GM21381 (cell line): ENCODE measurements at regions not wholly inside any gene's neighbourhood (a gene's known extent, or its start where the extent isn't known, plus 50 kb on each side); places are given as distances from the start of the nearest gene placed in this dataset.
"Not testable (repeated sequence)": the region's sequence is repeated elsewhere in the genome, so short reads cannot be mapped to it uniquely, and the experiment has no call there.

ENCODE experiments used
- ATAC-seq: cut with Tn5 transposase; IDR thresholded peaks from one replicate; pipeline ENCODE4 v1.9.1; 2021; ENCODE audit warnings: mild to moderate bottlenecking, moderate library complexity; ENCODE audit not compliant: unreplicated experiment

DNA sequence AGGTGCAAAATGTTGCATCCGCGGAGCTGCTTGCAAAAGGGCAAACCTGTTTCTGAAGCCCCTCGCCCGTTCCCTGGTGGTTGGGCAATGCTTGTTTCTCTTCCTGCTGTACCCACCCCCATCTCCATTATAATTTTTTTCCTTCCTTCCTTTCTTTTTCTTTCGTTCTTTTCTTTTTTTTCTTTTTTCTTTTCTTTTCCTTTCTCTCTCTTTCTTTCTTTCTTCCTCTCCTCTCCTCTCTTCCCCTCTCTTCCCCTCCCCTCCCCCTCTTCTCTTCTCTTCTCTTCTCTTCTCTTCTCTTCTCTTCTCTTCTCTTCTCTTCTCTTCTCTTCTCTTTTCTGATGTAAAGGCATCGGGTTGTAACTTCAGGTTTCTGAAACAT is 278.2 kb downstream of the GATA3 start:
- no peak for ATAC-seq

DNA sequence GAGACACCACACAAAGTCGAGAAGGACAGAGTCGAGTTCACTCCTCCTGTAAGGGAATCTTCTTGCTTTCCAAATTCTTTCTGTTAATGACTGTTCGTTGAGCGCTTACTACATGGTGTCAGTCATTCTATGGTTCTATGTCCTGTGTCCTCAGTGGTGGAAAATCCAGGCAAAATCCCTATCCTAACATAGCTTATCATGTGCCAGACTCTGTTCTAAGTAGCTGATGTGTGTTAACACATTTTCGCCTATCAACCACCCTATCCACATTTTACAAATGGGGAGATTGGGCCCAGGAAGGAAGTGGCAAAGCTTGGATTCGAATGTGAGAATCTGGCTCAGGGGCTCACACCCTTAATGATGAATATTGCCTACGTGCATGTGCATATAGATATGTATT is 280.1 kb downstream of the GATA3 start:
- no peak for ATAC-seq

DNA sequence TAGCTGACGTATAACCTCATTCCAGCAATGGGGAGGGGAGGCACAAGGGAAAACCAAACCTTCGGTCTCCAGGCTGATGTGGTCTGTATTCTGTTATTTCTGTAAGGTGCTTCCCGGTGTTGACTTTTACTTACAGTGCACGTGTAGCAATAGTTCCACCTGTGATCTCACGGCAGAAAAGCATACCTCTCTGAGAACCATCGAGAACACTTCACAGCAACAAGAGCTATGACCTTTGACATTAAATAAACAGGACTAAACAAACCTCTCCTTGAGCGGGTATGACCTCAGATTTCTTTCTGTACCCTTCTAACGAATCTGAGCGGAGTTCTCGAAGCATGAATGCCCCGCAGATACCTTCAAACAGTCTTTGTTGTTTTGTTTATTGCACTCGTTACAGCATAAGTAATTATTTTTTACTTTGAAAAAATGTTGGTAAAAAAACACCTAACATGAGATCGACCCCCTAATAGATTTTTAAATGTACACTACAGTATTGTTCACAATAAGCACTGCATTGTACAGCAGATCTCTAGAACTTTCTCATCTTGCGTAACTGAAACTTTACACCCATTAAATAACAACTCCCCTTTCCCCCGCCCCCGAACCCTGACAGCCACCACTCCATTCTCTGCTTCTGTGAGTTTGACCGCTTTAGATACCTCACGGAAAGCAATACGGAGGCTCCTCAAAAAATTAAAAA is 282.3 kb downstream of the GATA3 start:
- no peak for ATAC-seq

DNA sequence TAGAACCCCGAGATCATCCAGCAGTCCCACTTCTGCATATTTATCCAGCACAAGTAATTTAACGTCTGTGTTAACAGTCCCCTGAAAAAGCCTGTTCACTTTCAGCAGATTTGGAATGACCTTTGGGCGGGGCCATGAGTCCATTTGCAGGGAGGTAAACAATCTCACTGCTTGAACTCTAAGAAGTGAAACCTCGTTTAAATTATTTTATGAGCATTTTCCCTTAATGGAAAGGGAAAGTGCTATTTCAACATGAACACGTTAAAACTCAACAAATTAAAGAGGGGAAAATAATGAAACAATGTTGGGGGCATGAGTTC is 282.8 kb downstream of the GATA3 start:
- ATAC-seq: no peak

DNA sequence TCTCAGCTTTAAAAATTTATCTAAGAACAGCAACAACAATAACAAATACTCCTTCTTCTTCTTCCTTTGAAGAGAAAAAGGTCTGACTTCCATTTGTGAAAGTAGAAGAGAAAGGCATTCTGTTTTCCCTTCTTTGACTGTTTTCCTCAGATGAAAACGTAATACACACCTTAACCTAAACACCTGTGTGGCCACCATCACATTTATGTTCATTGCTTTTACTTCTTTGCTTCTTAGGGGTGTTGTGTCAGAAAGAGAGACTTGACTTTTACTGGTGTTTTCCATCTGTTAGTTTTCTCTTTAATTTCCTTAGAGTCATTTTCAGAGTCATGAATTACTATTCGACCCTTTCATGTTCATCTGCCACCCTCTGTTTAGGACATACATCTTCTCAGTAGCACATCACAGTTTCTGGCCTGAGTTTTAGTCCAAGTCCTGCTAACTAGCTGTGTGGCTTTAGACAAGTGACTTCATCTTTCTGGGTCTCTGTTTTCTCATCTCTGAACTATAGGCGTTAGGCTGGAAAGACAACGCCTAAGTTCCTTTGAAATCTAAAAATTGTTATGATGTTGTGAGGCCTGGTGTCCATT is 283.8 kb downstream of the GATA3 start:
- no peak for ATAC-seq

DNA sequence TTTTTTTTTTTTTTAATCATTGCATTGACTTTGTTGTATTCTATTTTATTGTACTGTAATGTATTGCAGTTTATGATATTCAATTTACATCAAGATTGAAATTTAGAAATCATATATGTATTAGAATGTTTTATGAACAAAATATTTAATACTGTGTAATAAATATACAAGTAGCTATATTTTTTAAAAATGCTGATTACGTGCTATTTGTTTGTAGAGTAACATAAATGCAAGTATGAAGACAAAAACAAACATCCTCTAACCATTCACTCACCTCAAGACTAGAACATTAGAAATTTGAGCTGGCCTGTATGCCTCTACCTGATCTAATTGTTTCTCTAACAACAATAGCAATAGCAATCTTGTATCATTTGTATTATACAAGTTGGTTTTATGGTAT is 290.3 kb downstream of the GATA3 start:
- no peak for ATAC-seq

DNA sequence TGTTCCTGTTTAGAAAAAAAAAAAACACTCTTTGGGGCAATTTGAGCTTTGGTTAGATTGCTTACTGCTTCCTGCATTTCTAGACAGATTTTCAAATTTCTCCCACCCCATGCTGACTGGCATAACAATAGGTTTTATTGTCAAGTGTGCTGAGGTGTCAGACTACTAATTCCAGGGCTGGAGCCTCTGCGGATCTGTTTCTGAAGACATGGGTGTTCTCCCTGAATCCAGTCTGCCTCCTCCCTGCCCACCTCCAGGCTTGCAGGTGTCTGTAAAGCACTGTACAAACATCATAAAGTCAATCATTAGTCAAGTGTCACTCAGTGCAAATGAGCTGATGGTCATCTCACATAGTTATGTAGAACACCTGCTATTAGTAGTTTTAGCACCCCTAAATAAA is 292.4 kb downstream of the GATA3 start:
- no peak for ATAC-seq

DNA sequence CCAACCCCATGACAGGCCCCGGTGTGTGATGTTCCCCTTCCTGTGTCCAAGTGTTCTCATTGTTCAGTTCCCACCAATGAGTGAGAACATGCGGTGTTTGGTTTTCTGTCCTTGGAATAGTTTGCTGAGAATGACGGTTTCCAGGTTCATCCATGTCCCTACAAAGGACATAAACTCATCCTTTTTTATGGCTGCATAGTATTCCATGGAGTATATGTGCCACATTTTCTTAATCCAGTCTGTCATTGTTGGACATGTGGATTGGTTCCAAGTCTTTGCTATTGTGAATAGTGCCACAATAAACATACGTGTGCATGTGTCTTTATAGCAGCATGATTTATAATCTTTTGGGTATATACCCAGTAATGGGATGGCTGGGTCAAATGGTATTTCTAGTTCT is 293.1 kb downstream of the GATA3 start:
- ATAC-seq: not testable (repeated sequence)

DNA sequence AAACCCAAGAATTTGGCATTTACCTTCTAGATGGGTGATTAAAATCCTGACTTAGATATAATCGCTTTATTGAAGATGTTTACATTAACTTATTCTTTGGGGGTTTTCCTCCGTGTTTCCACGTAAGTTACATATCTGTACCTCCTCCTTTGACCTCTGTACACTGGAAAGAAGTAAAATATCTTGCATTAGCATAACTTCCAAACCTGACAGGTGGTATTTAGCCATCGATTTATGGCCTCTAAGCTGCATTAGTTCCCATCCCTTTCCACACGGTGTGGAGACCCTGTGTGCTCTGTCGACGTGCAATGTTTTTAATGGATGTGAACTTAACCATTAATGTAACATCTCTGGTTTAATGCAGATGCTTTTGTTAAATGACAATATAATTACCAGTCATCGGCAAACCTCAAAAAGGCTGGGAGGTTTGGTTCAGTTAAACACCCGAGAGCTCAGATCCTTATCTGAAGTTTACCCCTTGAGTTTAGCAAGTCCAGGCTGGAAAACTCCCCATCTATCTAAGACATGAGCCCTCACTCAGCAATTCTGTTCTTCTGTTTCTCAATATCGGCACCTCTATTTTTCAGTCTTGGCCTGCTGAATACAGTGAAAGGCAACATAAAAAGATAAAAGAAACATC is 295.2 kb downstream of the GATA3 start:
- no peak for ATAC-seq

DNA sequence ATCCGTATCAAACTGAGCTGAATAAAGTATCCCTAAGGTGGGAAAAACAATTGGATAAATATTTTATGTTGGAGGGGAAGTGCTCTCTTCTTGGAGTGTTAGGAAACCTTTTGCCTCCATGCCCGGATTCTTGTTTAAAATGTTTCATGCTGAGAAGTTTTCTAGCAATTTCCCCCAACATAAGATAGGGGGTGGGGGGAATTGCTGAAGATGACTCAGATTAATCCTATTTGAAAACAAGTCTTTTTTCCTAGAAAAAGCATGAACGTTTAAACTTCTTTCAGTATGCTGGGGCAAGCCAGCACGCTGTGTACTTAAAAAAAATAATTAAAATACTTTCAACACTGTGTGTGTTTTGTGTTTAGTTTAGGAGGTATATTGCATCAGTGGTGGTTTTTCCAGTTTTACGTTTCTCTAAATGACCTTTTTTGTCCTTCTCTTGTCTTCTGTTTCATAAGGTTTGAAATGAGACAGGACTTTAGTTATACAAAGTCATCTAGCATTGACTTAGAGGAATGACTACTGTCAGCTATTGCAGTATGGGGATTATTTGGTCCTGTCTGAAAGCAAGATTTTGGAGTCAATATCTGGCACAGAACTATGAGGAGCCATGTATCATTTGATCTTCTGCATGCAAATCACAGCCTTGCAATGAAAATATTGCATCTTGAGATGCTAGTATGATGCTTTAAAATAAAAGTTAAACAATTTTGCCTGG is 295.9 kb downstream of the GATA3 start:
- ATAC-seq: no peak

DNA sequence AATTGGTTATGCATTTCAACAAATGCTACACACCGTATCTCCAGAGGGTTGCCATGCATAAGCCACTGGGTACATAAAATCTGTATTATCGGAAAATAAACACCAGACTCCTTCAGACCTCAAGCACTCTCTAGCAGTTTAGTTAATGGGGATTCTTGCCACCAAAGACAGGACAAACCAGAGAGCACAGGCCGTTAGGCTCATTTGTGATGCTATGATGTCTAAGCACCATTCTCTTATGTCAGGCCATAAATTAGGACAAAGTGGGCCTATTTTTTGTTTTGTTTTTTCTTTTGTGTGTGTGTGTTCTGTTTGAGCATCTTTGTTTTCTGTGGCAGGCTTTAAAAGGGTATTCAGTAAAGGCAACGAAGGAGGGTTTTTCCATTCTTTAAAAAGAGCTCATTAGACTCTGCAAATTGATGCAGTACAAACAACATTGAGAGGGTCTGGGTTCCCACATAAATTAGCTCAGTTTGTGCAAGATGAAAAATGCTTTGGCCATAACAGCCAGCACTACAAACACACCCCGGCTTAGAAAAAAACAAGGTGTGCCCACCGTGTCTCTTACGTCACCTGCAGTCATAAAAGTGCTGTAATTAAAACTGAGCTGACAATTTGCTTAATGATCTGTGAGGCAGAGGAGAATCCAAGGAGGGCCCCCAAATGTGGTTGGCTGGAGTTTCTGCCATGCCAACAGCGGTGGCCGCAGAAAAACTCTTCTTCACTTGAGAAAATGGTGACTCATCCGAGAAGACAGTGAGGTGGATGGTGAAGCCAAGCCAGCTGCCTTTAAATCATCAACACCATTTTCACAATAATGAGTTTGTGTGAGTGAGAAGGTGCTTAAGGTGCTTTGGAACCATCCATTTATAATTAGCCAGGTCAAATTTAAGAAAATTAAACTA is 297.9 kb downstream of the GATA3 start:
- no peak for ATAC-seq

DNA sequence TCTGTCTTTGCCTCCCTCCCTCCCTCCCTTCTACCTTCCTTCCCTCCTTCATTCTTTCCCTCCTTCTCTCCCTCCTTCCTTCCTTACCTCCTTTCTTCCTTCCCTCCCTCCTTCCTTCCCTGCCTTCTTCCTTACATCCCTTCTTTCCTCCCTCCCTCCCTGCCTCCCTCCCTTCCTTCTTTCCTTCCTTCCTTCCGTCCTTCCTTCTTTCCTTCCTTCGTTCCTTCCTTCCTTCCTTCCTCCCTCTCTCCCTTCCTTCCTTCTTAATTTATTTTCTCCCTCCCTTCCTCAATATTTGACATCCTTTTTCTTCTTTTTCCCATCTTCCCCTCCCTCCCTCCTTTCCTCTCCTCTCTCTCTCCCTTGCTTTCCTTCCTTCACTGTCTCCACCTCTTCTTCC is 301.8 kb downstream of the GATA3 start:
- ATAC-seq: no peak

DNA sequence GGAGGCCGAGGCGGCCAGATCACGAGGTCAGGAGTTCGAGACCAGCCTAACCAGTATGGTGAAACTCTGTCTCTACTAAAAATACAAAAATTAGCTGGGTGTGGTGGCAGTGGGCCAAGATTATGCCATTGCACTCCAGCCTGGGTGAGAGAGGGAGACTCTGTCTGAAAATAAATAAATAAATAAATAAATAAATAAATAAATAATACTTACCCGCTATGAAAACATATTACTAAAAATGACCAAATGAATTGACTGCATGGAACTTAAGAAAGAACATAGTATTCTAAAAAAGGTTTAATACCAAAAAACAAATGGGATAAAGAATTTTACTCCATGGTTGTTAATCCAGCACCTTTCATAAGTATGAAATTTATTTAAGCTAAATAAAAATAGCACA is 305.0 kb downstream of the GATA3 start:
- no peak for ATAC-seq

DNA sequence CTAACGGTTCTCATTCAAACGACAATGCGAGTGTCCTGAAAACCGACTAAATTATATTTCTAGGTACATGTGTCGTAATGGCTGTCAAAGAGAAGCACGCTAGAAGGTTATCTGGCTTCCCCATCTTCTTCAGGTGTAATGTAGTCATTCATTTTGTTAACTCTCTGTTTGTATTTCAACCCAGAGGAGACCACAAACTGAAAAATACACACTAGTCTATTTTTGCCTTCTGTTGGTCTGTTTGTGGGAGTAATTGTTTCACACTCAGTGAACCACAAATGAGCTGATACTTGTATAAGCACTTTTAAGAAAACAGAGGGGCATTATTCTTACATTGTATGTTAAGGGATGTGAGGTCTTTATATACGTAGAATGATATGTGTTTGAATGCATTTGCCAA is 305.9 kb downstream of the GATA3 start:
- ATAC-seq: no peak

DNA sequence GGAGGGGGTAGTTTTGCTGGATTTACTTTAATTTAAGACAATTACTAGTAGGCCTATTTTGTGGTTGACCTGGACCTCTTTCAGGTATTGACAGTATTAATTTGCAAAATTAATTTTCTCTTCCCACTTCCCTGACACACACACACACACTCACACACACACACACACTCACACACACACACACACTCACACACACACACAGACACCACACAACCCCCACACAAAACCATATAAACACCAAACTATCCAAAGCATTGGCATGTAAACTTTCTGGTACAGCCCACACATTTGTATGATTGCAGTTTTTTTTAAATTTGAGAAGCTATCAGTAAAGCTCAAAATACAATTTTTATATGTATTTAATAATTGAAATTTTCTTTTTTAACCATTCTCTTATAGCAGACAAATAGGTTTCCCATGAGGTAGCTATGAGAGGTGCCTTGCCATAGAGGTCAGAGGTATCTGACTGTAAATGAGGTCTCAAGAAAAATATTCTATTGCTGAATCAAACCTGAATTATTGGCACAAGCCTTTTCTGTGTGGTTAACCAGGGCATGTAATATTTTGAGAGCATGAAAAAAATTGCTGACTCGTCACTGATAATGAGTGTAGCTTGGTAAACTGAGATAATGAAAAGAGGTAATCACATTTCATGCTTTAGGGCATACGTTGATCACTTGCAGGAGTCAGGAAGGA is 306.5 kb downstream of the GATA3 start:
- ATAC-seq: no peak

DNA sequence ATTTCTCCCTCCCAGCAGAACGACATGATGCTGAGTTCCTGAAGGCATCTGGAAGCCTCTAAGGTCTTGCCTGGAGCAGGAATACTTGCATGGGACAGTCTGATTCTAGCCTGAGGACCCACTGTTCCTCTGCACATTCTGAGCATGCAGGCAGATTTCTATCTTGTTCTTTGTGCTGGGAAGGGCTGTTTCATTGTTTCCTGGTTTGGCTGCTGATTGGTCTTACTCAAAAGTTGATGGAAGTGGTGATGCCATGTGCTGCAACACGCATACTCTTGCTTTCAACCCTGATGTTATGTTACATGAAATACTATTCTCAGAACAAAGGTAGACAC is 307.0 kb downstream of the GATA3 start:
- no peak for ATAC-seq

DNA sequence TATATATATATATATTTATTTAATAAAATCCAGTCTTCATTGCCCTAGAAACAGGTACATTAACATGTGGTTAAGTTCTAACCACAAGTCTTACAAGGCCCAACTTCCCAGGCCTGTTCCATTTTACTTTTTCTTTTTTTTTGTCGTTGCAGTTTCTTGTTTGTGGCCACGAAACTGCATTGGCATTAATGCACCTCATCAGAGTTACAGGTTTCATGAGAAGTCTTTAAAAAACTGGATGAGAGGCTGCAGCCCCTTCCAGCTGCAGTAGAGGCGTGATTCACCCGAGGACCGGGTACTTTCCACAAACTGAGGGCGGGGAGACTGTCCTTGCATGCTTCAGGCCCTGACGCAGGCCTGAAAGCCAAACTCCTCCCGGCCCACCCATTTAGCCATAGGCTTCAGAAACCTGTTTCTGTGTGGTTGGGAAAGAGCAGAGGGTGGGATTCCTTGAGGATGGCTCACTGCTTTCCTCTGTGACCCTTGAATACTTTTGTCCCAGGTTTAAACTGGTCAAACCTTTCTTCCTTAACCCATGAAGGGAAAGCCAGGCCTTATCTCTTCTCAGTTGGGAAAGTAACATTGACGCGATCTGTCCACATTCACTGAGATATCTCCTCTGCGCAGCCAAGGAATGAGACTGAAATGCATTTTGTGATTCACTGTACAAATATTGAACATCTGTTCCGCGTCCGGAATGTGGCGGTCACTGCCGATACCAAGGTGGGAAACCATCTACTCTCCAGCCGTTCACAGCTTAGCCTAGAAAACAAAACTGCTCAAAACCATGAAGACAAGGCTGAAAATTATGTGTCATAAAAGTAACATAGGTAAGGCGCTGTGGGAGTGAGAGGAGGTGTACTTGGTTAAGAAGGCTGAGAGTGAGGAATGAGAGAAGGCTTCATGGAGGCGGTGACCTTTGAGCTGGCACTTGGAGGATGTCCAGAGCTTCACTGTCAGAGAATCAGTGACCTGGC is 311.7 kb downstream of the GATA3 start:
- no peak for ATAC-seq

DNA sequence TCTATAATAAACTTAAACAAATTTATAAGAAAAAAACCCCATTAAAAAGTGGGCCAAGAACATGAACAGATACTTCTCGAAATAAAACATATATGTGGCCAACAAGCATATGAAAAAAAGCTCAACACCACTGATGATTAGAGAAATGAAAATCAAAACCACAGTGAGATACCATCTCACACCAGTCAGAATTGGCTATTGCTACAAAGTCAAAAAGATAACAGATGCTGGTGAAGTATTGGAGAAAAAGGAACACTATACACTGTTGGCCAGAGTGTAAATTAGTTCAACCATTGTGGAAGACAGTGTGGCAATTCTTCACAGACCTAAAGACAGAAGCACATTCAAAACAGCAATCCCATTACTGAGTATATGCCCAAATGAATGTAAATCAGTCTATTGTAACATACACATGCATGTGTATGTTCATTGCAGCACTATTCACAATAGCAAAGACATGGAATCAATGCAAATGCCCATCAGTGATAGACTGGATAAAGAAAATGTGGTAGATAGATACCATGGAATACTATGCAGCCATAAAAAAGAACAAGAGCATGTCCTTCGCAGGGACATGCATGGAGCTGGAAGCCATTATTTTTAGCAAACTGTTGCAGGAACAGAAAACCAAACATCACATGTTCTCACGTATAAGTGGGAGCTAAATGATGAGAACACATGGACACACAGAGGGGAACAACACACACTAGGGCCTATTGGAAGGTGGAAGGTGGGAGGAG is 313.4 kb downstream of the GATA3 start:
- ATAC-seq: not testable (repeated sequence)

DNA sequence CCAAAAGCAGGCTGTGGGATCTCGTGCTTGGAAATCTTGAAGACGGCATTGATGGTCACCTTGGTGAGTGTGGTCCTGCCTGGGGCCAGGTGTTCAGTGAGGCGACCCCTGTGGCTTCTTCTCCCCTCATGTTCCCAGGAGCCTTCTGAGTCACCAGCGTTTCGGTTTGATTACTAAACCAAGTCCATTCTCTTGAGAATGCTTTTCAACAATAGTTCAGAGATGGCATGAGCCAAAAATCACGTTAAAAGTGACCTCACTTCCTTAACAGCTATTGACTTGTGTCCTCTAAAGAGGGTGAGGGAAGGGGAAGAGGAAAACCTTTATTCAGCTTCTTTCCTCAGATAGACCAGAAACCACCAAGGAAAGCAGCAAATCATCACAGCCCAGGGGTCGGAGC is 315.2 kb downstream of the GATA3 start:
- ATAC-seq: peak; percentile 60
